PC-3 (cell line): ENCODE measurements at regions not wholly inside any gene's neighbourhood (a gene's known extent, or its start where the extent isn't known, plus 50 kb on each side); places are given as distances from the start of the nearest gene placed in this dataset.

Experiments used
- CTCF ChIP-seq: fragments of 300-600 bp; sonication (generic); conservative IDR thresholded peaks from 2 replicates; pipeline ENCODE4 v1.5.1; 2017; ENCODE audit warnings: antibody characterized with exemption, low read depth, mild to moderate bottlenecking, low read length
- EZH2 ChIP-seq: fragments of 300-600 bp; sonication (generic); IDR thresholded peaks from one replicate; pipeline ENCODE4 v1.6.1; 2017; ENCODE audit warnings: antibody characterized with exemption, mild to moderate bottlenecking, low read length; ENCODE audit not compliant: unreplicated experiment

- no peak for TF ChIP-seq CTCF
- no peak for TF ChIP-seq EZH2
Measured at GRCh38 chr7:128167791-128168666, 73.0 kb upstream of the LEP start.
